Gastrocnemius medialis (tissue), 4 donors: ENCODE measurements at regions not wholly inside any gene's neighbourhood (a gene's known extent, or its start where the extent isn't known, plus 50 kb on each side); places are given as distances from the start of the nearest gene placed in this dataset.

ENCODE experiments used
- ATAC-seq, 2 donors: fragments of 150-250 bp; one replicate each; pipeline ENCODE4 v1.9.1; 2016
- DNase-seq, 2 donors: peaks; one replicate each; pipeline ENCODE4 v3.0.0-alpha.2; 2019
- H3K27ac ChIP-seq, 4 donors: fragments of 200-600 bp; sonication (generic); 1 replicate in 1 of 4; 2 replicates in 3 of 4; pipeline ENCODE4 v1.5.1; 2016 to 2018; ENCODE audit warnings: mild to moderate bottlenecking in 2 of 4, moderate library complexity in 1 of 4
- H3K27me3 ChIP-seq, 3 donors: fragments of 200-600 bp; sonication (generic) in 2 of 3; 1 replicate in 1 of 3; 2 replicates in 2 of 3; pipeline versions ENCODE4 v1.5.1 to v1.6.0; 2016 to 2019; ENCODE audit warnings: mild to moderate bottlenecking in 1 of 3, moderate library complexity in 1 of 3
- H3K36me3 ChIP-seq, 2 donors: fragments of 200-600 bp; sonication (generic) in 1 of 2; one replicate each; pipeline ENCODE4 v1.5.1; 2017 to 2018
- H3K4me1 ChIP-seq, 2 donors: fragments of 200-600 bp; sonication (generic) in 1 of 2; one replicate each; pipeline ENCODE4 v1.5.1; 2016 to 2017; ENCODE audit warnings: mild to moderate bottlenecking in 2 of 2
- H3K4me3 ChIP-seq, 4 donors: fragments of 200-600 bp; sonication (generic) in 3 of 4; 1 replicate in 1 of 4; 2 replicates in 3 of 4; pipeline ENCODE4 v1.5.1; 2016 to 2019; ENCODE audit warnings: mild to moderate bottlenecking in 2 of 4
- H3K9me3 ChIP-seq, 3 donors: fragments of 200-600 bp; sonication (generic) in 2 of 3; 1 replicate in 1 of 3; 2 replicates in 2 of 3; pipeline ENCODE4 v1.5.1; 2016 to 2019
- POLR2A ChIP-seq, 2 donors: fragments of 450-650 bp; IDR thresholded peaks; one replicate each; pipeline ENCODE4 v1.6.1; 2017; ENCODE audit warnings: antibody characterized with exemption in 2 of 2, mild to moderate bottlenecking in 2 of 2, moderate library complexity in 2 of 2
- in situ Hi-C, 4 donors: fragments of 200-750 bp; cut with MboI; loops; one replicate each; pipeline versions ENCODE4 v1.15.0 to v1.8.0; 2017; ENCODE audit warnings: low sequenced_read_pairs in 4 of 4
- intact Hi-C: fragments of 100-400 bp; cut with DNase I; formaldehyde crosslinking; loops from one replicate; pipeline ENCODE4 v1.15.1; 2023; ENCODE audit warnings: low total_unique reads
- TF ChIP-seq, protein P1 (sequence below), 5 experiments: fragments of 450-650 bp in 3 of 5; fragments of 200-600 bp in 2 of 5; sonication (generic) in 2 of 5; IDR thresholded peaks in 4 of 5; conservative IDR thresholded peaks in 1 of 5; 1 replicate in 4 of 5; 2 replicates in 1 of 5; pipeline ENCODE4 v1.5.1; 2016 to 2019; ENCODE audit warnings: antibody characterized with exemption in 5 of 5, mild to moderate bottlenecking in 3 of 5, moderate library complexity in 3 of 5

GRCh38 chr21:41684381-41685245 lies 82.2 kb downstream of the RIPK4 start:
- no peaks in the 10 kb centered on the region for H3K9me3 ChIP-seq
- DNase-seq = no peak
- peaks cover 0 to 5% (median 0%) of the 10 kb centered on the region in 3 donors for H3K27me3 ChIP-seq
- no peak for ATAC-seq
- H3K4me1 ChIP-seq = no peaks in the 10 kb centered on the region
- TF ChIP-seq POLR2A (IDR thresholded peaks at IDR 0.05) = no peak
- TF ChIP-seq, protein P1, sequence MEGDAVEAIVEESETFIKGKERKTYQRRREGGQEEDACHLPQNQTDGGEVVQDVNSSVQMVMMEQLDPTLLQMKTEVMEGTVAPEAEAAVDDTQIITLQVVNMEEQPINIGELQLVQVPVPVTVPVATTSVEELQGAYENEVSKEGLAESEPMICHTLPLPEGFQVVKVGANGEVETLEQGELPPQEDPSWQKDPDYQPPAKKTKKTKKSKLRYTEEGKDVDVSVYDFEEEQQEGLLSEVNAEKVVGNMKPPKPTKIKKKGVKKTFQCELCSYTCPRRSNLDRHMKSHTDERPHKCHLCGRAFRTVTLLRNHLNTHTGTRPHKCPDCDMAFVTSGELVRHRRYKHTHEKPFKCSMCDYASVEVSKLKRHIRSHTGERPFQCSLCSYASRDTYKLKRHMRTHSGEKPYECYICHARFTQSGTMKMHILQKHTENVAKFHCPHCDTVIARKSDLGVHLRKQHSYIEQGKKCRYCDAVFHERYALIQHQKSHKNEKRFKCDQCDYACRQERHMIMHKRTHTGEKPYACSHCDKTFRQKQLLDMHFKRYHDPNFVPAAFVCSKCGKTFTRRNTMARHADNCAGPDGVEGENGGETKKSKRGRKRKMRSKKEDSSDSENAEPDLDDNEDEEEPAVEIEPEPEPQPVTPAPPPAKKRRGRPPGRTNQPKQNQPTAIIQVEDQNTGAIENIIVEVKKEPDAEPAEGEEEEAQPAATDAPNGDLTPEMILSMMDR (IDR thresholded peaks at IDR 0.05 in 4 of 5, conservative IDR thresholded peaks at IDR 0.05 in 1 of 5) = no peak
- in situ Hi-C loops = no loop called here
- H3K4me3 ChIP-seq = no peak overlapping the region
- H3K36me3 ChIP-seq = no peaks in the 10 kb centered on the region
- intact Hi-C loops = no loop called here
- no peak overlapping the region for H3K27ac ChIP-seq

- no peaks in the 10 kb centered on the region for H3K9me3 ChIP-seq
- intact Hi-C loops = no loop called here
- no peak for DNase-seq
- TF ChIP-seq, protein P1 (IDR thresholded peaks at IDR 0.05 in 4 of 5, conservative IDR thresholded peaks at IDR 0.05 in 1 of 5) = no peak
- TF ChIP-seq POLR2A (IDR thresholded peaks at IDR 0.05) = no peak
- ATAC-seq = no peak
- no peak overlapping the region for H3K27ac ChIP-seq
- H3K4me1 ChIP-seq = no peaks in the 10 kb centered on the region
- H3K27me3 ChIP-seq = peaks cover 0 to 5% (median 0%) of the 10 kb centered on the region in 3 donors
- no peaks in the 10 kb centered on the region for H3K36me3 ChIP-seq
- H3K4me3 ChIP-seq = no peak overlapping the region
- in situ Hi-C loops = no loop called here
Observed at GRCh38 chr21:41683815-41684214, 83.0 kb downstream of the RIPK4 start.

- intact Hi-C loops = no loop called here
- in situ Hi-C loops = no loop called here
- no peak for ATAC-seq
- peaks cover 0 to 5% (median 0%) of the 10 kb centered on the region in 3 donors for H3K27me3 ChIP-seq
- no peaks in the 10 kb centered on the region for H3K4me1 ChIP-seq
- DNase-seq = no peak
- H3K4me3 ChIP-seq = no peak overlapping the region
- no peak for TF ChIP-seq POLR2A (IDR thresholded peaks at IDR 0.05)
- TF ChIP-seq, protein P1 (IDR thresholded peaks at IDR 0.05 in 4 of 5, conservative IDR thresholded peaks at IDR 0.05 in 1 of 5) = no peak
- no peak overlapping the region for H3K27ac ChIP-seq
- H3K9me3 ChIP-seq = no peaks in the 10 kb centered on the region
- no peaks in the 10 kb centered on the region for H3K36me3 ChIP-seq
Observed at GRCh38 chr21:41682719-41683179, 84.1 kb downstream of the RIPK4 start.

GRCh38 chr21:41681939-41682718 lies 84.7 kb downstream of the RIPK4 start:
- DNase-seq = no peak
- no peak overlapping the region for H3K27ac ChIP-seq
- in situ Hi-C loops = no loop called here
- intact Hi-C loops = no loop called here
- no peaks in the 10 kb centered on the region for H3K4me1 ChIP-seq
- H3K36me3 ChIP-seq = no peaks in the 10 kb centered on the region
- no peak for ATAC-seq
- no peak overlapping the region for H3K4me3 ChIP-seq
- H3K27me3 ChIP-seq = peaks cover 0 to 5% (median 0%) of the 10 kb centered on the region in 3 donors
- TF ChIP-seq POLR2A (IDR thresholded peaks at IDR 0.05) = no peak
- TF ChIP-seq, protein P1 (IDR thresholded peaks at IDR 0.05 in 4 of 5, conservative IDR thresholded peaks at IDR 0.05 in 1 of 5) = no peak
- H3K9me3 ChIP-seq = no peaks in the 10 kb centered on the region
